Common myeloid progenitor, CD34-positive (primary cell): ENCODE measurements at regions not wholly inside any gene's neighbourhood (a gene's known extent, or its start where the extent isn't known, plus 50 kb on each side); places are given as distances from the start of the nearest gene placed in this dataset.

ENCODE experiments used
- CTCF ChIA-PET: fragments of 350-600 bp; sonication (Branson Sonifier 250); formaldehyde crosslinking; loops from one replicate; lab custom pipeline; 2021; ENCODE audit warnings: antibody characterized with exemption; lab: Charles Lee
- POLR2A ChIA-PET: fragments of 350-600 bp; sonication (Branson Sonifier 250); formaldehyde crosslinking; loops from one replicate; lab custom pipeline; 2021; ENCODE audit warnings: antibody characterized with exemption; lab: Charles Lee
- DNase-seq, 3 donors: peaks; one replicate each; pipeline versions ENCODE4 v3.0.0 to v3.0.0-alpha.2; 2013
- H3K27ac ChIP-seq, 2 experiments: 1 replicate in 1 of 2; 2 replicates in 1 of 2; pipeline ENCODE4 v1.7.0; 2013; ENCODE audit warnings: inconsistent platforms in 2 of 2, low read length in 2 of 2, mild to moderate bottlenecking in 2 of 2, low read depth in 1 of 2, moderate library complexity in 1 of 2; ENCODE audit not compliant: severe bottlenecking in 2 of 2, insufficient read depth in 1 of 2, poor library complexity in 1 of 2
- H3K27me3 ChIP-seq, 5 experiments: replicated peaks in 2 of 5; 1 replicate in 3 of 5; 2 replicates in 2 of 5; pipeline versions ENCODE4 v1.6.1 to v1.7.0; 2013; ENCODE audit warnings: low read length in 4 of 5, mild to moderate bottlenecking in 2 of 5, moderate library complexity in 2 of 5, inconsistent platforms in 1 of 5; ENCODE audit not compliant: insufficient read depth in 5 of 5, control insufficient read depth in 4 of 5
- H3K36me3 ChIP-seq, 4 experiments: 1 replicate in 2 of 4; 2 replicates in 2 of 4; pipeline versions ENCODE4 v1.6.1 to v1.7.0; 2013; ENCODE audit warnings: low read length in 3 of 4, control low read depth in 1 of 4, mild to moderate bottlenecking in 1 of 4; ENCODE audit not compliant: control insufficient read depth in 4 of 4, insufficient read depth in 4 of 4
- H3K4me1 ChIP-seq, 4 experiments: 1 replicate in 3 of 4; 2 replicates in 1 of 4; pipeline versions ENCODE4 v1.6.1 to v1.7.1; 2013; ENCODE audit warnings: low read length in 3 of 4, mild to moderate bottlenecking in 3 of 4, control low read depth in 1 of 4, inconsistent platforms in 1 of 4, moderate library complexity in 1 of 4; ENCODE audit not compliant: control insufficient read depth in 4 of 4, insufficient read depth in 4 of 4; ENCODE audit errors: control extremely low read depth in 1 of 4
- H3K4me3 ChIP-seq, 7 experiments: 1 replicate in 4 of 7; 2 replicates in 3 of 7; pipeline versions ENCODE4 v1.5.1 to v1.7.0; 2013; ENCODE audit warnings: mild to moderate bottlenecking in 7 of 7, low read length in 6 of 7, moderate library complexity in 6 of 7, inconsistent platforms in 2 of 7, low read depth in 2 of 7, control low read depth in 1 of 7; ENCODE audit not compliant: insufficient read depth in 4 of 7, control insufficient read depth in 1 of 7; ENCODE audit errors: extremely low read depth in 1 of 7
- H3K9me3 ChIP-seq, 5 experiments: 1 replicate in 4 of 5; 2 replicates in 1 of 5; pipeline versions ENCODE4 v1.6.1 to v1.7.1; 2013; ENCODE audit warnings: low read length in 4 of 5, mild to moderate bottlenecking in 2 of 5, inconsistent platforms in 1 of 5, low read depth in 1 of 5, moderate library complexity in 1 of 5; ENCODE audit not compliant: control insufficient read depth in 4 of 5, insufficient read depth in 2 of 5; ENCODE audit errors: control extremely low read depth in 1 of 5
- WGBS: methylation state at CpG from one replicate; pipeline ENCODE4 v1.1.5; 2013; ENCODE audit not compliant: insufficient coverage; 5-methylcytosine and 5-hydroxymethylcytosine counted together

DNA sequence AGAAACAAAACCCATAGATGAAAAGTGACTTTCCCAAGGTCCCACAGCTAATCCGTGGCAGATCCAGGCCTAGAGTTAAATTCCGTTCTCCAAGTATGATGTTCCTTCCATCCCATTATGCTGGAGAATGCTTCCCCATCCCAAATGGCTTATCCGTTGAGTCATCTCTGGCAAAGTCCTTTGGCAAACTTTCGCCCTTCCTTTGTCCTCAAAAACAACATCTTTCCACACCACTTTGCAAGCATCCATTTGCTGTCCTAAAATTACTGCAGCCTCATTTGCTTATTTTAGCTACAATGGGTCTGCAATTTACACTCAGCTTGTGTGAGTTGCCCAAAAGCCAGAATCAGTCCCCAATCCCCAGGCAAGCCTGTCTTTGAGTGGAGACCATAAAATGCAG lies 304.0 kb upstream of the TLE3 start:
- no peak overlapping the region for H3K27ac ChIP-seq
- CTCF ChIA-PET, result interaction anchor here (0.8 kb wide), 1 partner anchor 220 kb away, joined by 3 read pairs; no protein-coding TSS in a partner anchor
- H3K9me3 ChIP-seq, result peaks cover 0 to 7% (median 5%) of the 10 kb centered on the region in 5 experiments
- 100% methylated on average over 4 of the region's 4 CpGs for WGBS
- DNase-seq, result no peak
- POLR2A ChIA-PET, result no interaction called here
- no peaks in the 10 kb centered on the region for H3K4me1 ChIP-seq
- H3K27me3 ChIP-seq, result no peaks in the 10 kb centered on the region
- no peak overlapping the region for H3K4me3 ChIP-seq
- no peaks in the 10 kb centered on the region for H3K36me3 ChIP-seq

DNA sequence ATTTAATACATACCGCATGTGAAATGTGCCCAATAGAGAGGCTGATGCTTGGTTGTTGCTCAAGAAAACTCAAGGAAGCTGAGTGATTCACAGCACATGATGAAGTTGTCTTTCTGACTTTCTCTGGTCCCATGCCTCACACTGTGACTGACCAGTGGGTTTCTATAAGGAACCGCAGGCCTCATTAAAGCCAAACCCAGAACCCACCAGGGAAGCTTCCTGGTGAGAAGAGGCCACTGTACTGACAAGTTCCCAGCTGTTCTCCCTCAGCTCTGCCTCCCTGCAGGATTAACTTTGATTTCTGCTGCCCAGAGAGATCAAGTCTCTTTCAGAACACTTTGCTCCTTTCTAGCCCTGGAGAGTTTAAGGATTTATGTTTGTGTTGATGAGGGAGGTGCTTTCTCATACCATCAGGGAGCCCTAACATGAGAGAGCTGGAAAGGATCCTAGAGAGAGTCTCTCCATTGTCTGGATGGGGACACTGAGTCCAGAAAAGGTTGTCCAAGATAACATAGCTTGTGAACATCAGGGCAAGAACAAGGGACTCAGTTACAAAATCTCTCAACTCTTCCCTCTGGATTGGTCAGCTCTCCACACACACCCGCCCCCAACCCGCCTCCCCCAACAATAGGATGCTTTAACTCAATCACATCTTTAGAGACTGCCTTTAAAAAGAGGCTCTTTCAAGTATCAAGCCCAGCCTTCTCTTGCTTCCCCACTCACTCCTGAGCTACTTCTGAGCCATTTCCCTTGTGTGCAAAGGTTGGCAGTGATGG lies 303.2 kb upstream of the TLE3 start:
- H3K4me3 ChIP-seq, result no peak overlapping the region
- CTCF ChIA-PET, result no interaction called here
- POLR2A ChIA-PET, result interaction anchor here (0.5 kb wide), 1 partner anchor 178 kb away, joined by 4 read pairs; no protein-coding TSS in a partner anchor
- H3K36me3 ChIP-seq, result no peaks in the 10 kb centered on the region
- WGBS, result 100% methylated on average over 4 of the region's 4 CpGs
- H3K27me3 ChIP-seq, result no peaks in the 10 kb centered on the region
- H3K9me3 ChIP-seq, result peaks cover 0 to 4% (median 0%) of the 10 kb centered on the region in 5 experiments
- H3K4me1 ChIP-seq, result no peaks in the 10 kb centered on the region
- no peak overlapping the region for H3K27ac ChIP-seq
- no peak for DNase-seq

DNA sequence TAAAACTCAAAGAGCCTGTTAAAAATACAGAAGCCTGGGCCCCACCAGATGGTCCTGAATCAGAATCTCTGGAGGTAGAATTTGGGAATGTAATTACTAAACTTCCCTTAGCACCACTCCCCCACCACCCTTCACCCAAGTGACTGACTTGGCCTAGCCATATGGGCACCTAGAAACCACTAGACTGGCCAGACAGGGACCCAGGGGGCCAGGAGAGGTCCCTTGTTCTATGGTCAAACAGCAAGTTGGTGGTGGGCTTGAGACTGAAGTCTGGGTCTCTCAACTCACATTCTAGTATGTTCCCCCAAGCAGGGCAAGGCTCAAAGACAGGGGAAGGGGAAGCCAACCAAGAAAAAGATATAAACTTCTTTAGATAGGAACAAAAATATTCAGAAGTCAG lies 301.5 kb upstream of the TLE3 start:
- Histone ChIP-seq H3K9me3 (no peaks in the 10 kb centered on the region), H3K4me3 (no peak overlapping the region), H3K27ac (no peak overlapping the region), H3K4me1 (peaks cover 0 to 8% (median 3%) of the 10 kb centered on the region in 4 experiments), H3K27me3 (no peaks in the 10 kb centered on the region), H3K36me3 (no peaks in the 10 kb centered on the region)
- no peak for DNase-seq
- POLR2A ChIA-PET, result no interaction called here
- CTCF ChIA-PET, result no interaction called here

DNA sequence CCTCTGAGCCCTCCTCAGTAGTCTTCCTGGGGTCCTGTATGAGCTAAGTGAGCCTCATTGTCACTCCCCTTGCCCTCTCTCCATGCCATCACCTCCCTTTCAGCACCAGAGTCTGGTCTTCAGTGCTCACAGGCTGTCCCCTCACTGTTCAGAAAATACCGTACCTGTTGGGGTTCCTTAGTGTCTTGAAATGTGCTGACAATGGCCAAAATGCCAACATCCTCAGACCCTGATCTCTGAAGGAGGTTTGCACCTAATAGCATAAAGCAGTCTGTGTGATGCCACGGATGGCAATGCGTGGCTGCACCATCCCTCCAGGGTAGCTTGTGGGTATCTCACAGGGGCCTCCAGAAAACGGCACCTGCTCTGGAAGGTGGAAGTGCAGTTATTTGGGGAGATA lies 301.0 kb upstream of the TLE3 start:
- peaks cover 0 to 8% (median 3%) of the 10 kb centered on the region in 4 experiments for H3K4me1 ChIP-seq
- no peaks in the 10 kb centered on the region for H3K27me3 ChIP-seq
- no peaks in the 10 kb centered on the region for H3K9me3 ChIP-seq
- ChIA-PET CTCF (no interaction called here), POLR2A (no interaction called here)
- H3K36me3 ChIP-seq, result no peaks in the 10 kb centered on the region
- no peak overlapping the region for H3K27ac ChIP-seq
- no peak overlapping the region for H3K4me3 ChIP-seq
- WGBS, result 100% methylated on average over 4 of the region's 4 CpGs
- no peak for DNase-seq

DNA sequence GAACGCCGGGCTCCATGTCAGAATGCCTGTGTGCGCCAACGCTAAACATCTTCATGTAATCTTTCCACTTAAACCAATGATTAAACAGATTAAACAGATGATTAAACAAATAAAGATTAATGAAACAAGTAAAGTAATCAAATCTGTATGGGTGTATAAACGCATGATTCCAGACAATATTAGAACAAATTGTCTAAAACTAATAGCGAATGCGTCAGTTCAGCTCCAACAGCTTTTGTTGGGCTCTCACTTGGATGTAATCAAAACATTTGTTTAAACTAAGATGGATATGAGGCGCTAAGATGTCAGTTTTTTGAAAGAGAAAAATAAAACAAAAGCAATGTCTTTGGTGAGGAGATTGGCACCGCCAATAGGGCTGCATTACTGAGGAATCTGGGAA lies 299.1 kb upstream of the TLE3 start:
- peaks cover 0 to 8% (median 3%) of the 10 kb centered on the region in 4 experiments for H3K4me1 ChIP-seq
- no peaks in the 10 kb centered on the region for H3K27me3 ChIP-seq
- CTCF ChIA-PET, result no interaction called here

DNA sequence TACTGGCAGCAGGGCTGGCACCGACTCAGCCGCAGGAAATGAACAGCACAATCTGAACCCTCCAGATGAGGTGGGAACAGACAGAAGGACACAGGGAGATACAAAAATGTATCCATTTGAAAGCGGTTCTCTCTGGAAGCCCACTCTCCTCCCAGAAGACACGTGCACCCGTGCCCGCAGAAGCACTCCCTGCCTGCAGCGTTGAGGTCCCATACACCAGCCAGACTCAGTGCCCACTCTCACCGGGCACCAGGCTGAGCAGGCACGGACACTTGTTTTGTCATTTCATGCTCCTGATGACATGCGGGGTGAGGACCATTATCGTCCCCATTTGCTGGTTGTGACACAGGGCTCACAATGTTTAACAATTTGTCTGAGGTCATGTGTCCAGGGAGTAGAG lies 297.4 kb upstream of the TLE3 start:
- ChIA-PET POLR2A (no interaction called here), CTCF (interaction anchor here (1.1 to 1.6 kb wide), 2 partner anchors 28 to 71 kb away, joined by 3 to 5 read pairs; no protein-coding TSS in a partner anchor)
- H3K27ac ChIP-seq, result no peak overlapping the region
- peaks cover 0 to 6% (median 0%) of the 10 kb centered on the region in 5 experiments for H3K9me3 ChIP-seq
- 92% methylated on average over 11 of the region's 11 CpGs for WGBS
- H3K36me3 ChIP-seq, result no peaks in the 10 kb centered on the region
- no peak for DNase-seq
- no peaks in the 10 kb centered on the region for H3K27me3 ChIP-seq
- peaks cover 0 to 8% (median 3%) of the 10 kb centered on the region in 4 experiments for H3K4me1 ChIP-seq
- H3K4me3 ChIP-seq, result no peak overlapping the region

More for the DNA sequence above, 299.1 kb upstream of the TLE3 start:
- POLR2A ChIA-PET, result no interaction called here
- 93% methylated on average over 4 of the region's 9 CpGs for WGBS
- no peaks in the 10 kb centered on the region for H3K36me3 ChIP-seq
- no peaks in the 10 kb centered on the region for H3K9me3 ChIP-seq
- no peak overlapping the region for H3K4me3 ChIP-seq
- DNase-seq, result no peak
- no peak overlapping the region for H3K27ac ChIP-seq

DNA sequence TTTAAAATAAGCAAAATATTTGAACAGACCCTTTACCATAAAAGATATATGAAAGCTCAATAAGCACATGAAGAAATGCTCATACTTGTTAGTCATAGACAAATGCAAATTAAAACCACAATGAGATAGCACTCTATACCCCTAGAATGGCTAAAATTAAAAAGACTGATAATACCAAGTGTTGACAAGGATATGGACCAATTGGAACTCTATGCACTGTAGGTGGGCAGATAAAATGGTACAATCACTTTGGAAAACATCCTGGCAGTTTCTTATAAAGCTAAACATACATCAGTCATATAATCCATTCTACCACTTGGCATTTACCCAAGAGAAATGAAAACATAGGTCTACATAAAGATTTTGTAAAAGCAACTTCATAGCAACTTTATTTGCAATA lies 293.0 kb upstream of the TLE3 start:
- peaks cover 0 to 8% (median 3%) of the 10 kb centered on the region in 4 experiments for H3K4me1 ChIP-seq
- no peaks in the 10 kb centered on the region for H3K27me3 ChIP-seq
- peaks cover 0 to 6% (median 0%) of the 10 kb centered on the region in 5 experiments for H3K9me3 ChIP-seq
- no peak overlapping the region for H3K27ac ChIP-seq
- H3K4me3 ChIP-seq, result no peak overlapping the region
- H3K36me3 ChIP-seq, result no peaks in the 10 kb centered on the region
- DNase-seq, result no peak
- ChIA-PET CTCF (interaction anchor here (1.4 to 1.8 kb wide), 2 partner anchors 15 to 27 kb away, joined by 3 to 4 read pairs; no protein-coding TSS in a partner anchor), POLR2A (no interaction called here)
